HG02759 (cell line): ENCODE measurements at regions not wholly inside any gene's neighbourhood (a gene's known extent, or its start where the extent isn't known, plus 50 kb on each side); places are given as distances from the start of the nearest gene placed in this dataset.
"Not testable (repeated sequence)": the region's sequence is repeated elsewhere in the genome, so short reads cannot be mapped to it uniquely, and the experiment has no call there.

ENCODE experiments used
- ATAC-seq: cut with Tn5 transposase; IDR thresholded peaks from one replicate; pipeline ENCODE4 v1.9.1; 2021; ENCODE audit warnings: mild to moderate bottlenecking, moderate library complexity; ENCODE audit not compliant: unreplicated experiment

DNA sequence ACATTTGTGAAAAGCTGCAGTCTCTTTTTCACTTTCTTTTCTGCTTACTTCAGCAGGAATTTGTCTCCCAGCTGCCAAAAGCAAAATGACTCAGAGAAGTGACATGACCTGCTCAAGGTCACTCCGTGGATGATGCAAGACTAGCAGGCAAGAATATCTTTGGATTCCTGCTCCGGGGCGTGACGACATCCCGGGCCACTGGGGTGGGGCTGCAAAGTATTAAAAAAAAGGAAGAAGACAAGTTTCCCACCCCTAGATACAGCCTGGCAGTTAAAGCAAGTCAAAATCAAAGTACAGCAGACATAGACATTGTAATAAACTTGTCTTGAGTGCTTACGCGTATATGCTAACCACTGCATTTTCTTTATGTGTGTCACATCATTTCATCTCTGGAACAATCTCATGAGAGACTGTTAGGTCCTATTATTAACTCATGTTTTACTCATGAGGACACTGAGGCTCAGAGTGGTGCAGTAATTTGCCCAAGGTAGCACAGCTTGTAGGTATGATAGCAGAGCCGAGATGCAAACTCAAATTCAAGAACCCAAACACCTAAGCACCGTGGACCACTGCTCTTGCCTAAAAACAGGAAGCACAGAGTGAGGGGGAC, 485.2 kb upstream of the PROK2 start:
- no peak for ATAC-seq

DNA sequence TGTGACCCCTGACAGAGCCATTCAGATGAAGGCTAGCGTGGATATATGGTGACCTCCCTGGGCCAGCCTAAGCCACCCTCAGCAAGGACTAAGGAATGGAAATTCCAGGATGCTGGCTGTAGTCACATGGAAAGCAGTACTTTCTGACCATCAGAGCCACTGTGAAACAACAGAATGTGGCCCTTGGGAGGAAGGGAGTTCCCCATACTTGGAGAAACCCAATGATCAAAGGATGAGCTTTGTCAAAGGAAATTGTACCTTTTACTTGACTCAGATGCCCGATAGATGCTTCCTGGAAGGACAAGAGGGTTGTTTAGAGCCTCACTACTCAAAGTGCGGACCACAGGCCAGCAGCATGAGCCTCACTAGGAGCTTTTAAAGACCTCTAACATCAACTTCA, 484.5 kb upstream of the PROK2 start:
- no peak for ATAC-seq

GRCh38 chr3:72266921-72267524, 482.1 kb upstream of the PROK2 start:
- not testable (repeated sequence) for ATAC-seq

DNA sequence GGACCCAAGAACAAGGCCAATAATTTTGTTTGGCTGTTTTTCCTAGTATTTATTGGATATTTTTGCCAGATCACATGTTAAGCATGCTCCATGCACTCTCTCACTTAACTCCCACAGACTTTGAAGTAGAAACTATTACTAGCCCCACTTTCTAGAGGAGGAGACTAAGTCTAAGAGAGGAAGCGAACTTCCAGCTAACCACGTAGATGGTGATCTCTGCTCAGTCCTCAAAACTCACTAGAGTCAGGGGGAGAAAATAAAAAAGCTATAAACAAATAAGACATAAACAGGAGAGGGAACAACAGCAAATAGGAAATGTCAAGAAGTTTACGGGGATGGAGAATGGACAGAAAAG, 481.0 kb upstream of the PROK2 start:
- ATAC-seq, result no peak

DNA sequence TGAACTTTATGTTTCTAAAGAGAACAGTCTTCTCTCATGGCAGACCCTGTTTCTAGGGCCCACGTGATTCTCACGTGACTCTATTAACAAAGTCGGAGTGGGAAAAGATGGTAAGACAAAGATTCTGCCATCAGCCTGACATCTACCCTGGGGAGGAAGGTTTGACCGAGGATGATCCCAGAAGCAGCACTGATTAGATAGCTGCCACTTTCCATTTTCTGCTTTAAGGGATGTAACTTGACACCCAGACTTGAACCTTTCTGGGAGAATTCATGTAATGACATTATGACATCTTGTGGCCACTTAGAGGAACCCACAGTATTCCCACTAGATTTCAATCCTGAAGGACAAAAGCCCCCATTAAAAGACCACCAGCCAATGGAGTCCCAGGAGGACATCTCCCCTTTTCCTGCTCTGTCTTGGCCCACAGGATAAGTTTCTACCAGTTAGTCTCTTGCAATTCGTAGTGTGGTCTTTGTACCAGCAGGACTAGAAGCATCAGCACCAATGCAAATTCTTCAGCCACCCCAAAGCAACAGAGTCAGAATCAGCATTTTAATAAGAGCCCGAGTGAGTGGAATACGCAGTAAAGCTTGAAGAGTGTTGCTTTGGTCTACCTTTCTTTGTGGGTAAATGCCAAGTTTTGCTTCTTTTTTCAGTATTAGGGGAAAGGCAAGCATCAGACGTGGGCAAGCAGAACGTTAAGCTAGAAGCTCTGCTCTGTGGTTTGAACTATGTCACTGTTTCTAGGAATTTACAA, 480.5 kb upstream of the PROK2 start:
- ATAC-seq, result peak; percentile 40

GRCh38 chr3:72263223-72263990, 478.5 kb upstream of the PROK2 start:
- no peak for ATAC-seq

DNA sequence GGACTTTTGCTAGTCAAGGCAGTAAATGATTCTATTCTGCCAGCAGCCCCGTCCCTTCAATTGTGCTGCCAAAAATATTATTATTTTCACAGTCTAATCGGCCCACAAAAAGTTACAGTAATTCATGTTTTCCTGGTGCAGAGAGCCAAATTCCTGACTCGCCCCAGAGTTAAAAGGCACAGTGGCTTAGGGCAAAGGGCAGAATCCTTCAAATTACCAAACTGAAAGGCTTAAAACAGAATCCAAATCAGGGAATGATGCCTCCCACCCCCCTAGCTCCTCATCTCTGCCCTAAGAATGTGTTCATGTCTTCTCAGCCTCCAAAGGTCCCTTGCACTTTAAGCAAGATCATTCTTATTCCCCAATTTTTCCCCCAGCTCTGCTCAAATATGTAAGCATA, 477.8 kb upstream of the PROK2 start:
- no peak for ATAC-seq

DNA sequence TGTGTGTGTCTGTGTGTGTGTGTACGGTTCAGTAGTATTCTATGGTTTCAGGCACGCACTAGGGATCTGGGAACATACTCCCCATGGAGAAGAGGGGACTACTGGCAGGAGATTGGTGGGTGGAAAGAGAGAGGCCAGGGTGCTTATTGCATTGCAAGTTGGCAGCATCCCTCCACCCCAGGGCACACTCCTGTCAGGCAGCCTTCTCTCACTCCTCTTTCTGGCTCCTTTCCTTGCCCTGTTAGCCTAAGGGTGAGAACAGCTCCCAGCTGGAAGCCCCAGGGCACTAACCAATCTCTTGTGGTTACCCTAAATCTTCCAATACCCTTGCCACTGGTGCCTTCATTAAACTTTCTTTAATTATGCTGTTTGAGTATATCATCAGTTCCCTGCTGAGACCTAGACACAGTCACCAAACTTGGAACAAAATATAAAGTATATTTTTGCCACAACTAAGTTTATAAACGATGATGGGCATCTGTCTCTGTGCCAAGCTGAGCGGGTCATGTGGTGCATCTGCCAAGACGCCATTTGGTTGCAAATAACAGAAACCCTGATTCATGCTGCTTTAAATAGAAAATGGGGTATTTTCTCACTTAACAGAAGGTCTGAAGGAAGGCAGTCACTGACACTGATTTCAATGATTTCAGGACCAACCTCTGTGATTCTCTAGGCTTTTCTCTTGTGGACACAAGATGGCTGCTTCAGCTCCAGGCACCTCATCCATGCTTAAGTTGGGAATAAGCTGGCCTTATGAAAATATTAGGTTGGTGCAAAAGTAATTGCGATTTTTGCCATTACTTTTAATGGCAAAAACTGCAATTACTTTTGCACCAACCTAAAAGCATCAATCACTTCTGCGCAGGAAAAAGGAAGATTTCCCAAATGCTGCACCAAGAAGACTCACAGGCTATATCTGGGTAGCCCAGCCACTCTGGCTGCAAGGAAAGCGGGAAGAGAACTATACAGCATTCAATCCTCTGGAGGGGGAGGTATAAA, 476.9 kb upstream of the PROK2 start:
- no peak for ATAC-seq

DNA sequence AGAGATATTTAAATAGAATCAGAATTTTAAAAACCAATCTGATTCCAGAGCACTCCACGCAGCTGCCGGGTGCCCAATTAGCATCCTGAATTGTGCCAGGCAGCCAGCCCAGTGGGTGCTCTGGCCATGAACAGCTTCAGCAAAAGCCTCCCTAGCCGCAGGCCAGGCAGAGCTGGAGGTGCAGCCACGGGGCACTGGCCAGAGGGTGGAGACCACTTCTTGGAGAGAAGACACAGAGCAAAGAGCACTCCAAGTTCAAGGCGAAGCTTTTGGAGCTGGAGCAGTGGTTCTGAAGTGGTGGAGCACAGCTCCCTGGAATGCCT, 475.6 kb upstream of the PROK2 start:
- ATAC-seq, result no peak

DNA sequence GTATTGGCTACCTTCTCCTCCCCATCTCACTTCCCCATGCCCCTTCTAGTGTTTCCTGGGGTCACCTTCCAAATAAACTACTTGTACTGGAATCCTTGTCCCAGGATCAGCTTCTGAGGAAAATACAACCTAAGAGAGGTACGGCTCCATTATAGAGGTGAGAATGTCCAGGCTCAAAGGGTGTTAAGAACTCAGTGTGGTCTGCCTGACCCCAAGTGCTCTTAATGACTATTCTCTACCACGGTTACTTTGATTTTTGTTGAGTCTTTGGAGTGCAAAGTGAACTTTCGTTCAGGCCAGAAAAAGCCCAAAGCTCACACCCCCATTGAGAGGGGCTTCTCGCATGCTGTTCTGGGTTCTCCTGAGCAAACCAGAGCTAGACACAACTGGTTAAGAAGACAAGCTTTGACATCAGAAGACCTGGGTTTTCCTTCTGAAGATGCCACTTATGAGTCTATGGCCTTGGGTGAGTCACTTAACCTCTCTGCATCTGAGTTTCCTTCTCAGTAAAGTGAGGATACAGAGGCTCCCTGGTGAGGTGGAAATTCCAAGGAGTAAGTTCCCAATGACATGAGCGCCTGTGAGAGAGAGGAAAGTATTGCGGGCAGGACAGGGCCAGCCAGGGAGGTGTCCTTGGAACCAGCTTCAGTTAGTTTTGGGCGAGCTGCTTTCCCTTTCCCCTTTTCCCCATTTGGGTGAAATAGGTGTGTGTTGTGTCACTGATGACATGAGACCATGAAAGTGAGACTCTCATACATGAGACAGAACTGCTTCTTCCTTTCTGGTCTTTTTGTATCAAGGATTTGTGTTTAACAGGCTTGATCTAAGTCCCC, 475.0 kb upstream of the PROK2 start:
- ATAC-seq, result no peak

DNA sequence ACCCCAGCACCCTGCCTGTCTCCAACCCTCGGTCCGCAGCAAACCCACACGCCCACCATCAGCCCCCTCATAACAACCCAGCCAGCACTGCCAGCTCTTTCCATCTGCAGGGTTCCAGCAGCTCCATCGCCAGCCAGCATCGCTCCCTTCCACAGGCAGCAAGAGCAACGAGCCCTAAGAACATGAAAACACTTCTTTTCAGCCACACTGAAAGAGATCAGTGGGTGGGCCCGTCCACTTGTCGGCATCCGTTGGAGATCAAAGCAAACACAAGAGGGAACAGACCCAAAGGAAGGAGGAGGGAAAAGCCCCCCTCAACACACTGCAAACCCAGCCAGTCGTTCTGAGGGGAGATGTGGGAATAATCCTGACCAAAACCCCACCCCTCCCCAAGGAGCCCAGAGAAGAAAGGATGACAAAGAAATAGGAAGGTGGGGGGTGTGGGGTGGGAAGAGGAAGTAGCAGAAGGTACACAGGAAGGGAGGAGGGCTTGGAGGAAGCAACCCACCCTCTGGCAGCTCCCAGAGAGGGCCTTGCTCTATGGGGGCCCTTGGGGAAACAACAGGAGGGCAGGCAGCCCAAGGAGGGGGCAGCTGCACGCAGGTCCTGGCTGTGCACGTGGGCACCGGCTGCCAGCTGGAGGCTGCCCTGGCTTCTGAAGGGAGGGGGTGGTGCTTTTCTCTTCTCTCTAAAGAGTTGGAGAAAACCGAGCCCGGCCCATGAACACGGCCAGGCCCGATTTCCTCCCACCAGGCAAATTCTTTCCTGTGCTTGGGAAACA, 473.6 kb upstream of the PROK2 start:
- no peak for ATAC-seq

DNA sequence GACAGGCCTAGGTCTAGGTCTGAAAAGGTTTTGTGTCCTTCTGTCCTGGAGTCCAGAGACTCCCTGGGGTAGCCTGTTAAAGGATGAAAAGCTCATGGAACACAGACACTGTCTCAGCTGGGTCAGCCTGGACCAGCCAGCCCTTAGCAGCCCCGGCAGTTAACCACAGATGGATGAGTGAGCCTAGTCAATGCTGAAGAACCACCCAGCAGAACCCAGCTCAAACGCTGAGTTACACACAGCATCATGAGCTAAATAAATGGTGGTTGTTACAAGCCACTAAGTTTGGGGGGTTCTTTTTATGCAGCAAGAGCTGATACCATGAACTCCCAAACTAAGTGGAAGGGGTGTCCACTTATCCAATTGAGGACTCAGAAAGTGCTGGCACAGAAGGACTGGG, 472.8 kb upstream of the PROK2 start:
- ATAC-seq, result no peak

DNA sequence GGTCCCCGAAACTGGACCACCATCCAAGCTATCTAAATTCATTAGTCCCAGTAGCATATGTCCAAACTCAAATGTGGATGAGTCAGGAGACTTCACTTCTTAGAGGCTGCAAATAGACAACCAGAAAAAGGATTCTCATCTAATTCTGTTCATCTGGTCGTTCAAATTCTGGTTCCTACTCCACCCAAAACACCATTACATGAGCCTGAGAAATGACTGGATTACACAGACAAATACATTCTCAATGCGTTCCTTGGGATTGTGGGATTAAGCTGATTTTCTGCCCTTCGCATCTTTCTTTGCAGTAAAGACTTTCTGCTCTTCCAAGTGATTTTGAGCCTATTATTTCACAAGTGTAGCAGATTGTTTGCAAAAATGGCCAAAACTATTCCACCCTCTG, 472.3 kb upstream of the PROK2 start:
- ATAC-seq, result no peak

- ATAC-seq, result no peak
These were observed 471.8 kb upstream of the PROK2 start for GRCh38 chr3:72256716-72257115.

DNA sequence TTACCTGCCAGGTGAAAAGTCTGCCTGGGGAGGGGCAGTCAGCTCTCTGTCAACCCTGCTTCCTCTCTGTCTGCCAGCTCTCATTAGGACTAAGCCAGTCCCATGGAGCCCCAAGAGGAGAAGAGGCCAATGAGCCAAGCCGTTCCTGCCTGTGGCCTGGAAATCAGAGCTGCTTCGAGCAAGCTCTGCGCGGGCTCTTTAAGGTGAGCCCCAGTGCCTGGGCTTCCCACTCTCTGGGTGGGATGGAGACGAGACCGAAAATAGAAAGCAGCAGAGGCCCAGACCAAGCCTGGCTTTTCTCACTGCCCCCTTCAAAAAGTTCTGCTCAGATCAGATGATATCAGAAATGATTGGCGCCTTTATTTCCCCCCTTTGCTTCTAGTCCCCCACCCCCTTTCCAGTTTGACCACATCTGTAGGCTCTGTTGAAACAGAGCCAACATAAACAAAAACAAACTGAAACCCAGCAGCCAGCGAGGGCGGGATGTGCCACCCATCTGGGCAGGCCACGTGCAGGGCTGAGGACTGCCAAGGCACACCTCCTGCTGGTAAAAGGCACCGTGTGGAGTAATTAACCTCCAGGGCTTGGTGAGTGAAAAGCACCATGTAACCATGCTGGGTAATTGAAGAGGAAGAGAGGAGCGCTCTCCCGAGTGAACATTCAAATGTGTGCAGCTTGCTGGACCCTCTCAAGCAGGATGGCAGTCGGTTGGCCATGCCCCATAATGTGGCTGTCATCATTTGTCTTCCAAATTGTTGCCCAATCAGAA, 471.0 kb upstream of the PROK2 start:
- no peak for ATAC-seq

DNA sequence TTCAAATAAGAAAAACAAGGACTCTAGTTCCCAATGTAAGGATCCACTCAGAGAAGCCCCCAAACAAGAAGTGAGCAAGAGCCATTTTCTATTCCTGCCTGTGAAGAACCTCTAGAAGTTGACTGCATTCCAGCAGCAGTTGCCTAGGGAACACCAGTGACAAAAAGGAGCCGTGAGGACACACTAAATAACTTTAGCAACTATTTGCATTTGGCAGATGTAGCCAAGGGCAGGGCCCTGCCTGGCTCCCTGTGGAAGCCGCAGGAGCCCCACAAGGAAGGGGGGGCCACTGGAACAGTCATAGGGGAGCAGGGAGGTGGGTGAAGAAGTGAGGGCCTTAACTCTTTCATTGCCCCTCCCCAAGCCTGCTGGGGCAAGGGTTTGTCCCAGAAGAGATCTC, 470.2 kb upstream of the PROK2 start:
- no peak for ATAC-seq

GRCh38 chr3:72254483-72254882, 469.5 kb upstream of the PROK2 start:
- no peak for ATAC-seq

DNA sequence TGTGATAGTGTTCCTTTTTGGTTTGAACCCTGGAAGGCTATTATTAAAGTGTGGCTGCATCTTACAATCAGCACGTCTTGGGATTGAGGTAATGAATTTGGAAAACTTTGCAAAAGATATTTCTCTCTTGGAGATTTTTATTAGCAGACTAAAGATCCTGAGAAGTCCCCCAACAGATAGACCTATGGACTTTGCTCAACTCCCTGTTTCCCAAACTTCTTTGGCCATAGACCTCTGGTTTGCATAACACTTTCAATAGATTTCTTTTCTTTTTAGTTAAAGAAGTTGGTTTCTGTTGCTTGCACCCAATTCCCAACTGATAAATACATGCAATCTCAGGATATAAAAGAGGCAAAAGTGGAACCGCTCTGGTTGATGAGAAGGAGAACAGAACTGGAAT, 465.8 kb upstream of the PROK2 start:
- ATAC-seq, result no peak
